Activated naive CD4-positive, alpha-beta T cell treated with anti-CD3 and anti-CD28 coated beads for 36 hours (primary cell): ENCODE measurements at regions not wholly inside any gene's neighbourhood (a gene's known extent, or its start where the extent isn't known, plus 50 kb on each side); places are given as distances from the start of the nearest gene placed in this dataset.

ENCODE experiments used
- CTCF ChIA-PET: fragments of 350-600 bp; sonication (Branson Sonifier 250); formaldehyde crosslinking; loops from one replicate; lab custom pipeline; 2021; ENCODE audit warnings: antibody characterized with exemption; lab: Charles Lee
- DNase-seq: peaks from one replicate; pipeline ENCODE4 v3.0.0-alpha.2; 2020
- H3K27ac Mint-ChIP-seq: one replicate; pipeline ENCODE4 v1.8.0; 2021; ENCODE audit warnings: mild to moderate bottlenecking, mixed read lengths
- H3K27me3 Mint-ChIP-seq: one replicate; pipeline ENCODE4 v1.8.0; 2021; ENCODE audit warnings: low read depth, mixed read lengths
- H3K36me3 Mint-ChIP-seq: one replicate; pipeline ENCODE4 v1.8.0; 2021; ENCODE audit warnings: low read depth, mixed read lengths
- H3K4me1 Mint-ChIP-seq: one replicate; pipeline ENCODE4 v1.8.0; 2021; ENCODE audit warnings: low read depth, mixed read lengths
- H3K4me3 Mint-ChIP-seq: one replicate; pipeline ENCODE4 v1.8.0; 2021; ENCODE audit warnings: mild to moderate bottlenecking, moderate library complexity, mixed read lengths
- H3K9me3 Mint-ChIP-seq: one replicate; pipeline ENCODE4 v1.8.0; 2021; ENCODE audit warnings: mixed read lengths
- intact Hi-C: fragments of 100-400 bp; cut with micrococcal nuclease; formaldehyde crosslinking; loops from one replicate; pipeline ENCODE4 v1.15.1; 2023

DNA sequence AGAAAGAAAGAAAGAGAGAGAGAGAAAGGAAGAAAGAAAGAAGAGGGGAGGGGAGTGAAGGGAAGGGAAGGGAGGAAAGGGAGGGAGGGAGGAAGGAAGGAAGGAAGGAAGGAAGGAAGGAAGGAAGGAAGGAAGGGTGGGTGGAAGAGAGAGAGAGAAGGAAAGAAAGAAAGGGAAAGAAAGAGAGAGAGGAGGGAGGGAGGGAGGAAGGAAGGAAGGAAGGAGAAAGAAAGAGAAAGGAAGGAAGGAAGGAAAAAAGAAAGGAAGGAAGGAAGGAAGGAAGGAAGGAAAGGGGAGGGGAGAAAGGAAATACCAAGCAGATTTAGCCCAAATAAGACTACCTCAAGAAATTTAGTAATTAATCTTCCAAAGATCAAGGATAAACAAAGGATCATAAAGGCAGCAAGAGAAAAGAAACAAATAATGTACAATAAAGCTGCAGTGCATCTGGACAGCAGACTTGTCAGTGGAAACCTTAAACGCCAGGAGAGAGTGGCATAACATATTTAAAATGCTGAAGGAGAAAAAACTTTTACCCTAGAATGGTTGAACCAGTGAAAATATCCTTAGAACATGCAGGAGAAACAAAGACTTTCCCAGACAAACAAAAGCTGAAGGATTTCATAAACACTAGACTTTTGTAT lies 427.6 kb downstream of the TBL1XR1 start:
- H3K4me3 Mint-ChIP-seq, result no peak overlapping the region
- no peaks in the 10 kb centered on the region for H3K27me3 Mint-ChIP-seq
- intact Hi-C loops, result no loop called here
- no peak overlapping the region for H3K27ac Mint-ChIP-seq
- H3K36me3 Mint-ChIP-seq, result peaks cover 2% of the 10 kb centered on the region
- peaks cover 16% of the 10 kb centered on the region for H3K9me3 Mint-ChIP-seq
- CTCF ChIA-PET, result no interaction called here
- DNase-seq, result no peak
- no peaks in the 10 kb centered on the region for H3K4me1 Mint-ChIP-seq

DNA sequence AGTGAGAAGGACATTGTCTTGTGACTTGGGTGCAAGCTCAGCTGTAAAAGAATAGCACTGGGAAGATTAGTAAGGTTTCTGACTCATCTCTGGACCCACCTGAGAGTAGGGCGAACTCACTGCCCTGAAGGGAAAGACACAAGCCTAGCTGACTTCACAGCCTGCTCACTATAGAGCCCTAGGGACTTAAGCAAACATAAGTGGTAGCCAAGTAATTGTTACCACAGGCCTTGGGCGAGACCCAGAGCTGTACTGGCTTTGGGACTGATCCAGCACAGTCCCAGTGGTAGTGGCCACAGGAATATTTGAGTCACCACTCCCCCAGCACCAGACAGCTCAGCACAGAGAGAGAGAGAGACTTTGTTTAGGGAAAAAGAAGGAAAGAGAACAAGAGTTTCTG lies 429.9 kb downstream of the TBL1XR1 start:
- CTCF ChIA-PET, result no interaction called here
- no peak overlapping the region for H3K27ac Mint-ChIP-seq
- intact Hi-C loops, result no loop called here
- no peaks in the 10 kb centered on the region for H3K27me3 Mint-ChIP-seq
- H3K4me1 Mint-ChIP-seq, result no peaks in the 10 kb centered on the region
- DNase-seq, result no peak
- H3K9me3 Mint-ChIP-seq, result peaks cover 9% of the 10 kb centered on the region
- H3K4me3 Mint-ChIP-seq, result no peak overlapping the region
- H3K36me3 Mint-ChIP-seq, result no peaks in the 10 kb centered on the region

DNA sequence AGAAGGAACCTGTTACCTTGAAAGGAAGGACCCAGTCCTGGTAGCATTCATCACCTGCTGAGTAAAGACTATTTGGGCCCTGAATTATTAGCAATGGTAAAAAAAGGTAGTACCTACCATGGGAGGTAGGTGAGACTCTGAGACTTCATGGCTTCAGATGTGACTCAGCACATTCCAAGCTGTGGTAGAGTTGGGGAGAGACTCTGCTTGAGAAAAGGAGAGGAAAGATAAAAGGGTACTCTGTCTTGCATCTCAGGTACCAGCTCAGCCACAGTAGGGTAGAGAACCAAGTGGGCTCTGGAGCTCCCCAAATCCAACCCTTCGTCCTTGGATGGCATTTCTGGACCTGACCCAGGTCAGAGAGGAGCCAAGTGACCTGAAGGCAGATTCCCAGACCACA lies 430.4 kb downstream of the TBL1XR1 start:
- intact Hi-C loops, result no loop called here
- H3K27ac Mint-ChIP-seq, result no peak overlapping the region
- peaks cover 7% of the 10 kb centered on the region for H3K9me3 Mint-ChIP-seq
- CTCF ChIA-PET, result no interaction called here
- no peak overlapping the region for H3K4me3 Mint-ChIP-seq
- H3K27me3 Mint-ChIP-seq, result no peaks in the 10 kb centered on the region
- no peaks in the 10 kb centered on the region for H3K36me3 Mint-ChIP-seq
- H3K4me1 Mint-ChIP-seq, result no peaks in the 10 kb centered on the region
- DNase-seq, result no peak

DNA sequence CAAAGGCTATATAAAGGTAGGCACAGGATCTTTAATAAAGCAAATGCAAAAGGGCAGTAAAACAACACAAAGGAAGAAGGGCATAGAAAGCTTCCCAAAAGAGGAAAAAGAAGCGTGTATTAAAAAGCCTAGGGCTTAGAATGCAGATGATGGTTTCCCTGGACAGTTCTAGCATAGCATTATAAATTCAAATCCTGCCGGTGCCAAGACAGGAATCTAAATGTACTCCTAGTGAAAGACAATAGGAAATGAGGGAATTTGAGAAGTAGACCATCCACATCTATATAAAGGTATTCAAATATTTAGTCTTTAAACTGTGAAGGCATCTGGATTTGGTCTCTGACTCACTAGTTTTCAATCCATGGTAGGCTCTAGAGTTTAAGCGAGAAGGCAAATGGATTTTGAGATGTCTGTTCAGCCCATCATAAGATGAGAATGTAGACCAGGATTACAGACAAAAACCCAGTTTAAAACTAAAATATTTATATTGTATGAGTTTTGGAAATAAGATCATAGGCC lies 431.8 kb downstream of the TBL1XR1 start:
- no peak for DNase-seq
- Mint-ChIP-seq H3K4me3 (no peak overlapping the region), H3K36me3 (no peaks in the 10 kb centered on the region), H3K9me3 (peaks cover 7% of the 10 kb centered on the region), H3K27ac (no peak overlapping the region), H3K4me1 (no peaks in the 10 kb centered on the region), H3K27me3 (no peaks in the 10 kb centered on the region)
- intact Hi-C loops, result no loop called here
- CTCF ChIA-PET, result no interaction called here

DNA sequence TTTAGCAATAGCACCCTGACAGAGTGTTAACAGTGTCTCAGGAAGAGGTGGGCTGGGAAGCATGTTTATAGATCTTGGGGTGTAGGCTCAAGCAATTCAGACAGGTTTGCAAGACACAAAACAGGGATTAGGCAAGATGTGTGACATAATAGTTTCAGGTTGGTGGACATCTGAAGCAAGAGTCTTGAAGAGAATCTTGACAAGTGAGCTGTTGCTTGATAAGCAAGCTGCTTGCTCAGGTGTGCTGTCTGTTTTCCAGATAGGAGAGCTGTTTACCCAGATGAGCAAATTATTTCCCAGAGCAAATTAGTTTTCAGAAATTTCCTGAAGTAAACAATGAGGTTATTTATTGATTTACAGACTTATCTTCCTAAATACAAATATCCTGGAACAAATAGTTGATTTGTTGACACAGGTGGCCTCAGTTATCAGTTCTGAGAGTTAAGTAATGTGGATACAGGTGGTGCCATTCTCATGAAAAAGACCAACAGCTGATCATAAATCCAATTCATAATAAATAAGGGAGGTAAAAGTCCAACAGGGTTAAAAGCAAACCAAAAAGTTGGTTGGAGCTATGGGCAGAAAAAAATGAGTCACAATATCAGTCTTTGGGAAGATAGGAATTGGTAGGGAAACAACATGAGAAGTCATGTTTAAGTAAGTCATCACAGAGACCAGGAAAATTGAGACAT lies 437.3 kb downstream of the TBL1XR1 start:
- intact Hi-C loops, result no loop called here
- Mint-ChIP-seq H3K4me3 (no peak overlapping the region), H3K27ac (no peak overlapping the region), H3K9me3 (no peaks in the 10 kb centered on the region), H3K36me3 (no peaks in the 10 kb centered on the region), H3K4me1 (no peaks in the 10 kb centered on the region), H3K27me3 (peaks cover 4% of the 10 kb centered on the region)
- CTCF ChIA-PET, result no interaction called here
- DNase-seq, result no peak

DNA sequence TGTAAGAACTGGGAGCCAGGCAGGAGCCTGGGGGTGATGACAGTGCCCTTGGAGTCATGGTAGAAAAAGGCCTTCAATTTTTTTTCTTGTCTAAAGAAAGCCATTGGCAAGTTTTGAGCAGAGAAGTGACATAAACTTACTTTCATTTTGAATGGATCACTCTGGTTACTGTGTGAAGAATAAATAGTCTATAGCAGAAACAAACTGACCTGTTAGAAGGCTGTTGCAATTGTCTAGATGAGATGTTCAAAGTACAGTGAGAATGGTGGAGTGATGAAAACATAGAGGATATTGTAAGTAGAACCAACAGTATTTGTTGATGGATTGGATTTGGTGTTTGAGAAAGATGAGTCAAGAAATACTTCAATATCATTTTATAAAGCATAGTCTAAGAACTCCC lies 439.9 kb downstream of the TBL1XR1 start:
- no peaks in the 10 kb centered on the region for H3K4me1 Mint-ChIP-seq
- DNase-seq, result no peak
- intact Hi-C loops, result no loop called here
- CTCF ChIA-PET, result no interaction called here
- no peaks in the 10 kb centered on the region for H3K9me3 Mint-ChIP-seq
- H3K36me3 Mint-ChIP-seq, result no peaks in the 10 kb centered on the region
- no peak overlapping the region for H3K4me3 Mint-ChIP-seq
- peaks cover 4% of the 10 kb centered on the region for H3K27me3 Mint-ChIP-seq
- H3K27ac Mint-ChIP-seq, result no peak overlapping the region

DNA sequence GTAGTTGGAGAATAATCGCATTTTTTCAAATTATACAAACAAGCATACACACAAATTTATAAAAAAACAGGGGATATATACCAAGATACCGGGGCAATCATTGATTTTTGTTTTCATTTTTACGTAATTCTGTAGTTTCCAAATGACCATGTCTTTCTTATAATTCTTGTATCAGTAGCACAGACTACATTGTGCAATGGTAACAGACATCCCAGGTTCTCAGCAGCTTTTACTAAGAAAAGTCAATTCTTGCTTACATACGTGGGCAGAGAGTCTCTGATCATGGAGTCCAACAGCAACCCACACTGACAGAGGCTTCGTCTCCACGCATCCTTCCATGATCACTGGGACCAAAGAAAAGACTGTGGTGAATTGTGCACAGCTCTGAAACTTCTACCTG lies 441.3 kb downstream of the TBL1XR1 start:
- Mint-ChIP-seq H3K4me3 (no peak overlapping the region), H3K27me3 (peaks cover 4% of the 10 kb centered on the region), H3K4me1 (no peaks in the 10 kb centered on the region), H3K9me3 (no peaks in the 10 kb centered on the region), H3K27ac (no peak overlapping the region), H3K36me3 (no peaks in the 10 kb centered on the region)
- no peak for DNase-seq
- intact Hi-C loops, result no loop called here
- CTCF ChIA-PET, result no interaction called here

DNA sequence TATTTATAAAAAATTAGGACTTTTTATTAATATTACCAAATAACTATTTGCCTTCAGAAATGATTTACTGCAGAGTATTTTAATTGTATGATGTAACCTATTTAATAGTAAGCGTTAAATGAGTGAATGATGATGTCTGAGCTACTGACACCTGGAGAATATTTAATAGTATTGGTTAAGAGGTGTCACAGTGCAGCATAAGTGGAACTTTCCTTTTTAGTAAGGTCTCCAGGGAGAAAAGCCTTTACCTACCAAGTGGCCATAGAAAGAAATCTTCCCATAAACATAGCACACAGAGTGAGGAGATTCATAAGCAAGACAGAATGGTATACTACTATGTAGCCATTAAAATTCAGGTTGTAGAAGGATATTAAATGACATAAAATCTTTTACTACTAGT lies 441.7 kb downstream of the TBL1XR1 start:
- CTCF ChIA-PET, result no interaction called here
- Mint-ChIP-seq H3K27ac (no peak overlapping the region), H3K9me3 (no peaks in the 10 kb centered on the region), H3K4me3 (no peak overlapping the region), H3K4me1 (no peaks in the 10 kb centered on the region), H3K27me3 (peaks cover 4% of the 10 kb centered on the region), H3K36me3 (no peaks in the 10 kb centered on the region)
- DNase-seq, result no peak
- intact Hi-C loops, result no loop called here

DNA sequence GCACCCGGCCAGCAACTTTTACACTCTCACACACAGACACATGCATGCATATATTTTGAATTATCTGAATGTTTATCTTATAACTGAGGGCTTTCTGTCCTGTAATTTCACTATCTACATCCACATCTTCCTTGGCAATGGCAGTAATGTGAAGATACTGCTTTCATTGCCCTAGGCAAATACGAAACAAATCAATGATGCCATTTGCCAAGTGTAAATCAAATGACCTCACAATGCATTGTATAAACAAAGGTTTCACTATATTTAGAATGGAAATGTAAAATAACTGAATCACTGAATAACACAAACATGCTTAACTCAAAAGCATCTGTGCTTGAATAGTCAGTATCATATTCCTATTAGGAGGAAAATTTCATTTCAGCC lies 455.6 kb downstream of the TBL1XR1 start:
- no peaks in the 10 kb centered on the region for H3K9me3 Mint-ChIP-seq
- H3K4me1 Mint-ChIP-seq, result no peaks in the 10 kb centered on the region
- CTCF ChIA-PET, result no interaction called here
- H3K27me3 Mint-ChIP-seq, result no peaks in the 10 kb centered on the region
- no peak overlapping the region for H3K4me3 Mint-ChIP-seq
- H3K36me3 Mint-ChIP-seq, result no peaks in the 10 kb centered on the region
- no peak overlapping the region for H3K27ac Mint-ChIP-seq
- intact Hi-C loops, result no loop called here
- DNase-seq, result no peak

DNA sequence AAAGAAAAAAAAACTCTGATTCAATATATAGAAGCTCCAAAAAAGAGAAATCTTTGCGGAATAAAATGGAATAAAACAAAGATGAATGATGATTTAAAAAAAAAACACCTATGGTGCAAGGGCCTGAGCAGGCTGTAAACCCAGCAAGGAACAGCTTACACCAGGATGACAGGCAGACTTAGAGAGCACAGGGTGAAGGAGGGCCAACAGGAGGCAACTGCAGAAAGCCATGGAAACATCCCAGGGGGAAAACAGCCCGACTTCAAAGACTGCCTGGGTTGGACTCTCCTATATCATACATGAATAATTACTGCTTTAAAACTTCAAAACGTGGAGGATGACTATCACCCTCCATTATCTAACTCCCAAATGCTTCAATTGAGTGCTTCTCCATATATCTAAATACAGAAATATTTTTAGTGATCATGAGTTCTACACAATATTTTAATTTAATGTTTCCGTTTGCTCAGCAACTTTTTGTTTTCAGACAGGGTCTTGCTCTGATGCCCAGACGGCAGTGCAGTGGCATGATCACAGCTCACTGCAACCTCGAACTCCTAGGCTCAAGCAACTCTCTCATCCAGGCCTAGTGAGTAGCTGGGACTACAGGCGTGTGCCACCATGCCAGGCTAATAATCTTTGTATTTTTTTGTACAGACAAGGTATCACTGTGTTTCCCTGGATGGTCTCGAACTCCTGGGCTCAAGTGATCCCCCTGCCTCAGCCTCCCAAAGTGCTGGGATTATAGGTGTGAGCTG lies 456.2 kb downstream of the TBL1XR1 start:
- DNase-seq, result no peak
- Mint-ChIP-seq H3K36me3 (no peaks in the 10 kb centered on the region), H3K4me3 (no peak overlapping the region), H3K27me3 (no peaks in the 10 kb centered on the region), H3K9me3 (no peaks in the 10 kb centered on the region), H3K4me1 (no peaks in the 10 kb centered on the region), H3K27ac (no peak overlapping the region)
- CTCF ChIA-PET, result no interaction called here
- intact Hi-C loops, result no loop called here

DNA sequence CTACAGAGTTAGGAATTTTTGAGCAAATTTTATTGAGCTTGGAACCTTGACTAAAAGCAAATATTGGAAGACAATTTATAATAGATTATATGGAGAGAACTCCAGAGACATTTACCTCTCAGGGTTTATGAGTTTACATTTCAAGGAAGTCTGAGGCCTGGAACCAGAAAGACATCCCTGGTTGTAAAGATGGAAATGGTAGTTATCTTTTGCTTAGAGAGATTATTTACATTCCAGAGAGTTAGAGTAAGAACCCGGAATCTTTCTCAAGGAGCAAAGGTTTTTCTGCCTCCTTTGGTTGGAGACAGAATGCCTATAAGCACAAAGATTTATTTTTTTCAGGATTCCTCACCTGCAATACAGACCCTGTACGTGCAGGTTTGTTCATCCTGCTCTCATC lies 458.1 kb downstream of the TBL1XR1 start:
- Mint-ChIP-seq H3K27me3 (no peaks in the 10 kb centered on the region), H3K36me3 (no peaks in the 10 kb centered on the region), H3K4me3 (no peak overlapping the region), H3K9me3 (no peaks in the 10 kb centered on the region), H3K4me1 (no peaks in the 10 kb centered on the region), H3K27ac (no peak overlapping the region)
- CTCF ChIA-PET, result no interaction called here
- no peak for DNase-seq
- intact Hi-C loops, result no loop called here

DNA sequence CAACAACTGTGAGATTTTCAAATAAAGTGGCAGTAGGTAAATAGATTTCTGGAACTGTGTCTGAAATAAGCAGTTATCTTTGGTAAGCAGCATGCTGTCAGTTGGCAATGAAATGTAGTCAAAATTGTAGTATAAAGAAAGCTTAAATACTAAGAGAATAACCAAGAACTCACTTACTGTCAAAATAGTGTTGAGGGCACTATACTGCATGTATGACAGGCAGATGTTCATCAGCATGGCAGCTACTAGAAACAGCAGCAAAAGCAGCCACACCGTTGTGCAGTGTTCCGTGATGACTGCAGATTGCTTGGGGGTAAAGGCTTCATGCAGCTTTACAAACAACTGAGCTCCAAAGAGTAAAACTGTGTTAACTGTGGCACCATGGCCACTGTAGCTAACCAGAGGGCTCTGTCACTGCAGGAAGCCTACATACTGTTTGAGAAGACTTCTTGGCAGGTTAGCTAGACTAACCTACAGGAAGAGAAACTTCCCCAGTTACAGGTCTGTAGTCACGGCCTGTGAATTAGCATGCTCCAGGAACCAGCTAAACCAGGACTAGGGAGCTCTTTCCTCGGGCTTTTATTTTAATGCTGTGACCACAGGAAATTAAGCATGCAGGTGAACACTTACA lies 459.7 kb downstream of the TBL1XR1 start:
- no peak for DNase-seq
- H3K9me3 Mint-ChIP-seq, result no peaks in the 10 kb centered on the region
- CTCF ChIA-PET, result interaction anchor here (0.7 kb wide), 1 partner anchor 1103 kb away, joined by 3 read pairs; no protein-coding TSS in a partner anchor
- intact Hi-C loops, result no loop called here
- H3K4me3 Mint-ChIP-seq, result no peak overlapping the region
- no peaks in the 10 kb centered on the region for H3K4me1 Mint-ChIP-seq
- no peak overlapping the region for H3K27ac Mint-ChIP-seq
- no peaks in the 10 kb centered on the region for H3K27me3 Mint-ChIP-seq
- H3K36me3 Mint-ChIP-seq, result no peaks in the 10 kb centered on the region
